NCI-H1436 (cell line): ENCODE measurements at regions not wholly inside any gene's neighbourhood (a gene's known extent, or its start where the extent isn't known, plus 50 kb on each side); places are given as distances from the start of the nearest gene placed in this dataset.
"Not testable (repeated sequence)": the region's sequence is repeated elsewhere in the genome, so short reads cannot be mapped to it uniquely, and the experiment has no call there.

Experiments used
- DNase-seq: peaks from one replicate; lab custom pipeline; 2025; lab: John Stamatoyannopoulos, UW

DNA sequence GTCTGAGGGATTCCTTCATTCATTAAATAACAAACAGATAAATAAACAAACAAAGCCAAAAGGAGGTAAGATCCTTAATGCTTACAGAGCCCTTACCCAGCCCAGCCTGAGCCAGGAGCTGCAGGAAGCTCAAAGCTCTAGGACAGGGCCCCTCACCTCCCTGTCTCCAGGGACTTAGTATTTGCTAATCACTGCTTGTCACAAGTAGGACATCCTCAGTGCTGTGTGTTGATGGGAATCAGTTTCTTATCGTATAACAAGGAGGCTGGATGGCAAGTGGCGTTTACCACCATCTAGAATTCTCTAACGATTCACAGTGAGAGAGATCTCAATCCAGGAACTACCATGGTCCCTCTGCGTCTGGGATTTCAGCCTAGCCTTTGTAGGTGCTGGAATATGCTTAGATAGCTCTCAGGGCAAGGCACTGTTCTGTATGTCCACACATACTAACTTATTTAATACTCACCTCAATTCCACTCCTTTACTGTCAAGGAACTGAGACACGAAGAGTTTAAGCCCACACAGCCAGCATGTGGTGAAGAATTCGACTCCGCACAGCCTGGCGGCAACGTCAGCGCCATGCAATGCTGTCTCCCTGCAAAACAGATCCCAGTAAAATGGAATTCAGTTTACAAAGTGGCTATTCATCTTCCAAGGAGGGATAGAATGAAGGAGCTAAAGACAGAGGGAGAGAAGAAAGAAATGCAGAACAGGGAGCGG, 164.8 kb downstream of the MYCN start:
- no peak for DNase-seq

DNA sequence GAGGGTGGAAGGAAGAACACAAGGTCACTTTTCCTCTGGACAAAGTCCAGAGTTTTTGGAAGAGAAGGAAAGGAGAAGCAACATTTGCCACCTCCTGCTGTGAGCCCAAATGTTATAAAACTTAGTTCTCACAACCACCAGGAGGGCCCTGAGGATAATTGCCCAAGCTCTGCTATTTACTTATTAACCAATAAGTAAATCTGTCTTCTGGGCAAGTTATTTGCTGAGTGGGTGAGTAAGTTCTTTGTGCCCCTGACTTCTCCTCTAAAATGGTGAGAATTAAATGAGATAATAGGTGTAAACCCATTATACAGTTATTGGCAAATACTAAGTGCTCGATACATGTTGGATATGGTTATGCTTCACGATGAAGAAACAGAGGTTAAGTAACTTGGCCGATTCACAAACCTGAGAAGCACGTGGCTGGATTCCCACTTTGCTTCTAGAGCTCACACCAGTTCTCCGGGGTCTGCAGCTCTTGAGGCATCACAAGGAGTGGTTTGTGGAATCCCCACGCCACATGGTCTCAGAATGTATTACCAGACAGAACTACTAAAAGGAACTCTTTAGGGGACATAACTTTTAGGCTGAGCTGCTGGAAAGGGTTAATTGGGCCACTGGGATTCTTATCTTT, 164.1 kb downstream of the MYCN start:
- DNase-seq = no peak

DNA sequence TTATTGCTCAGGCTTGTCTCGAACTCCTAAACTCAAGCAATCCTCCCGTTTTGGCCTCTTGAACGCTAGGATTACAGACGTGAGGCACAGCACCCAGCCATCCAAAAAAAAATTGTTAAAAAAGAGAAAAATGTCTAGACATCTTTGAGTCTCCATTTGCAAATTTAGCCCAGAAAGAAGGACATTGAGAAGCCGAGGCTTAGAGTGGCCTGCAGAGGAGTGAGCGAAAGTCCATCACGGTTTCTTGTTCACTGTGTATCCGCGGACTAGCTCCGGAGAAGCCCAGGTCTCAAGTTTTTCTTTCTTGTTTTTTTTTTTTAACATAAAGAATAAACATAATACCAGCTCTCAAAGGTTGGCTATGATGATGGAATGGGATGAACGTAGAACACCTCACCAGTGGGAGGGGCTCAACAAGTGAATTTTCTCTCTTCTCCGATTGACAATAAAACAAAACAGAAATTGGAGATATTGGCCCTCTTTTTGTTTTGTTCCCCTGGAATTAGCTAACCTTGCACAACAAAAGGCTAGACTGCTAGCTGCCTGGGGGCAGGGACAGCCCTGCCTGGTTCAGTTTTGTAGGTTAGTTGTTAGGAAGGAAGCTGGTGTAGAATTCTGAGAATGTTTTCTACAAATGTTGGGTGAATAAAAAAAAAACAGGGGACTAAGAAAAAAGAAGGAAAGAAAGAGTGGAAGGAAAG, 163.4 kb downstream of the MYCN start:
- DNase-seq = no peak

DNA sequence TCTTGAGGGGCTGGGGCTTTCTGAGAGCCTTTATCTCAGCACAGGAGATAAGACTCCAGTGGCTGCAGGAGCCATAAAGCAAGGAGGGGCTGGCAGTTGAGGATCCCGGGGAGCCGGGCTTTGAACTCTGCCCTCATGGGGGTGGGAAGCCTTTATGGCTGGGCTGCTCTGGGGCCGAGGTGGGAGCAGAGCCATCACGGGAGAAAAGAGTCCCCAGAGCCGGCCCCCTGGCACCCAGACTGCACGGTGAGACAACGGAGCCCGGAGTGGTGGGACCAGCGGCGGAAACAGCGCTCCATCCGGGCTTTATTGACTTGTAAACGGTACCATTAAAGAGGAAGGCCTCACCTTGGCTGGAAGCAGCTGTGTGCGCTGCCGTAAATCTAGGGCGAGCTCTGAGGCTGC, 162.6 kb downstream of the MYCN start:
- no peak for DNase-seq

DNA sequence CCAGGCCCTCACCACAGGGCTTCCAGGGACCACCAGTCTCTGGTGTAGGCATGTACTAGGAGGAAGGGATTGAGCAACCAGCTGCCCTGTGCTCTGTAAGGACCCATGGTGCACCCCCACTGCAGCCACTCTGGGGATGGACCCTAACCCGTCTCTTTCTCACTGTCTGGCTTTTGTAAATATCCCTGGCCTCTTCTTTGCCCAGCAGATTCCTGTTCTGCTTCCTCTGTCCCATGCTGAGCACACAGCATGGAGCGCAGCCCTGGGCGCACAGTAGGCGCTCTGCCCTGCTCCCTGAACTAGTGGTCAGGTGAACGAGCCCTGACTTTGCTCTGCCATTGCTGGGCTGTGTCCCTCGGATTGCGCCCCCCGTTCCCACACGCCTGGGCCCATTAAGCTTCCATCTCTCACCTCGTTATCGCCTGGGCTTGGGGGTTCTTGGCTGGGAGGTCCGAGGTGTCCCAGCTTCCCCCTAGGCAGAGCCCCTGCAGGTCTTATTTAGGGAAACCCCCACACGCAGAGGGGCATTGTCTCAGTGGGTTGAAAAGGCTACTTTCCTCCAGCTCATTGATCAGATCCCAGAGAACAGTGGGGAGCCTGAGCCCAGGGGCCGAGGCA, 162.1 kb downstream of the MYCN start:
- no peak for DNase-seq

DNA sequence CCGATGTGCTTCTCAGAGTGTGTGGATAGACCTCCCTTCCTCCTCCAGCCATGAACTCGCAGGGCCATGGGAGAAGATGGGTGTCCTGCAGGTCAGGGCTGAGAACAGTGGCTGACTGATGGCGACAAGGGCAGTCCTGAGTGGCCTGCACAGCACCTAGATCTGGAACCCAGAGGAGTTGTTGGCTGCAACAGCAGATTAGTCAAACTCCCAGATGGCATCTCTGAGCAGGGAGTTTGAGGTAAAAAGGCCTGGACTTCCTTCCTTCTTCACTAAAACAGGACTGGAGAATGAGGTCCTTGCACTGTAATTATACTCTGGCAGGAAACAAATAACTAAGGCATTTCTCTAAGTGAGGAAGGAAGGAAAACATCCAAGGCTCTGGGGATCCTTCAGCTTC, 160.8 kb downstream of the MYCN start:
- no peak for DNase-seq

DNA sequence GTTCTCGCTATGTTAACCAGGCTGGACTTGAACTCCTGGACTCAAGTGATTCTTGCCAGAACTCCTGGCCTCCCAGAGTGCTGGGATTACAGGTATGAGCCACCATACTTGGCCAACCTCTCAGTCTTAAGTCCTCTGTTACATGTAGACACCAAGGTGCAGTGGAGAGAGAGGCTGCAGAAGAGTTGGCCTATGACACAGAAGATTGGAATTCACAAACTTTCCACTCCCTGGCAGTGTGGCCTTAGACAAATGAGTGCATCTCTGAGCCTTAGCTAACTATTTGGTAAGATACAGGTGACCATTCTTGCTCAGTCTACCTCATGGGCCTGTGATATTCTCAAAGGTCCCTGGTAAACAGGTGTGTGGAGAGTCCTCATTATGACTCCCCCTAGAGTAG, 159.7 kb downstream of the MYCN start:
- DNase-seq = no peak

DNA sequence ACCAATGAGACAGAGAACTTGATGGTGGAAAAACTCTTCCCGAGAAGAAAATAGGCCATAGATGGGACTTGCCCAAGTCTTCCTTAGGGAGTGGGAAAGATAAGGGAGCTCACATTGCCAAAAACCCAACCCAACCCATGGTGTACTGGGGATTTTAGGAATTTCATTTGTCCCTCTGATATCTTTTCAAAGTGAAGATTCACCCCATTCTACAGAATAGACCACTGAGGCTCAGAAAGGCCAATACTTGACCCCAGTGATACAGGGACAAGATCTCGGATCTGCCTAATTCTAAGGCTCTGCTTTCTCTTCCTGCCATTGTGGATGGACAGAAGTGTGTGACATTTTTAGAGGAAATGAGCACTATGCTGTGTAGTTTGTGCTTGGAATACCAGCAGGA, 159.0 kb downstream of the MYCN start:
- no peak for DNase-seq

DNA sequence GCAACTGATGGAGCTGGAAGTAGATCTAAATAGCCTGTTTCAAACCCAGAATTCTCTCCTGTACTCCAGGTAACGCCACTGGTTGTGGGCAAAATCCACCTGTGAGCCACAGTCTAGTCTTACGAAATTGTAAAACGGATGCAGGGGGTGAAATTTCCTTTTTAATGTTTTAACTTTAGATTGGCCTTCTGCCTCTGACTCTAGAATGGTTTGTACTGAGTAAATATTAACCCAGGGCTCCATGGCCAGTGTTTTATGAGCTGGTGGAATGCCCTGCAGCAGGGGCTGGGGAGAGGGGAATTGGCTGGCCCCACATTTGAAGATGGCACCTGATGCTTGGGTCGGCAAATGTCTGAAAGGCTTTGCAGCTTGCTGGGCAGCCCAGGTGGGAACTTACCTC, 156.6 kb downstream of the MYCN start:
- DNase-seq = no peak

DNA sequence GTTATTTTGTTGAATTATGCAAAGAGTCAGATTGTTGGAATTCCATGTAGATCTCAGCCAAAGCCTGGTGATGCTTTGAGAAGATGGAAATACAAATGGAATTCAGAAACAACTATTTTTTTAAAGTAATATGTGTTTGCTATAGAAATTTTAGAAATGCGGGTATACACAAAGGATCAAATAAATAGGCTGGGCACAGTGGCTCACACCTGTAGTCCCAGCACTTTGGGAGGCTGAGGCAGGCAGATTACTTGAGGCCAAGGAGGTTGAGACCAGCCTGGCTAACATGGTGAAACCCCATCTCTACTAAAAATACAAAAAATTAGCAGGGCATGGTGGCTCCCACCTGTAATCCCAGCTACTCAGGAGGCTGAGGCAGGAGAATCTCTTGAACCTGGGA, 155.1 kb downstream of the MYCN start:
- not testable (repeated sequence) for DNase-seq

DNA sequence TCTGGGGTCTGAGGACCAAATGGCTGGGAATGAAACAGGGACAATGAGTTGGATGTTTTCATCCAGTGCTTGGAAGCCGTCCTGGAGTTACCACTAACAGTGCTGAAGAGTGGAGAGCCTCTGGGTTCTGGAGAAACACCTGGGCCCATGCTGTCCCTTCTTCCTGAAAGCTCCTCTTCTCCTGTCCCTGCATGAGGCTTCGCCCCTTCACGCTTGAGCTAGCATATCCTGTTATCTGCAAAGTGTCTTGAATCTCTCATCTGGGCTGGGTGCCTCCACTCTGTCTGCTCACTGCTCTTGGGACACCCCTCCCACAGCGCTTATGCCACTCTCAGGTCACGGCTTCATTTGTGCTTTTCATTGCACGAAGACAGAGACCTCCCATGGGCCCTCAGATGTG, 154.5 kb downstream of the MYCN start:
- no peak for DNase-seq

DNA sequence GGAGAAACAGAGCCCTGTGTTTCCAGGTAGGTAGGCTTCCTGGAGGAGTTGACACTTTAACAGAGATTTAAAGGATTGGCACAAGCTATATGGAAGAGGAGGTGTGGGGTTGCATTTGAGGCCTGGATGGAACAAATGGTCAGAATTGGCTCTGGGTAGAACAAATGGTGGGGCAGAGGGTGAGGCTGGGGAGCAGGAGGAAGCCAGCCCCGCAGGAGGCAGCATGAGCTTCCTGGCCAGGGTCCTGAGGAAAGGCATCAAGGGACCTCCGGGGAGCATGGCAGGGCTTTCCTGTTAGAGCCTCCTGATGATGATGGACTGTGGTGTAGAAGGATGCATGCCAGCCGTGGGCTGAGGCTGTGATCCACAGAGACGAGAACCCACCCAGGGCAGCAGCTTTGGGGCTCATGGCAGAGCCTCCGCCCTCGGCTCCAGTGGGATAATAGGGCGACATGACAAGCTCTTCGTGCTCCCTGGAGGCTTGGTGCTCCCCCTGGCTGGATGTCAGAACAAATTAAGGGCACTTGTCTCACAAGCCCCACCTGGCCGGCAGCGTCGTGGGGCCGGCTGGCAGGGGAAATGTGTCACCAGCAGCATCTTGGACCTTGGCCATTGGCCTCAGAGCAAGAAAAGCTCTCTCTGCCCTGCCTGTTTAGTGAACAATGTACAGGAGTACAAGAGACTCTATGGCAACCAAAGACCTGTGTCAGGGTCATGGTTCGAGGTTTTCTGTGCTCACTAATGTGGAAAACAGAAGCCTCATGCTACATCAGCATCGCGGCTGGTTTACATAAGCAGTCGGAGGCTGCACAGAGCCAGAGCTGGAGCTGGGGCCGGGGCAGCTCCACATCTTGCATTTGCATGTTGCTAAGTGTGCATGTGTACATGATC, 153.5 kb downstream of the MYCN start:
- DNase-seq = no peak

DNA sequence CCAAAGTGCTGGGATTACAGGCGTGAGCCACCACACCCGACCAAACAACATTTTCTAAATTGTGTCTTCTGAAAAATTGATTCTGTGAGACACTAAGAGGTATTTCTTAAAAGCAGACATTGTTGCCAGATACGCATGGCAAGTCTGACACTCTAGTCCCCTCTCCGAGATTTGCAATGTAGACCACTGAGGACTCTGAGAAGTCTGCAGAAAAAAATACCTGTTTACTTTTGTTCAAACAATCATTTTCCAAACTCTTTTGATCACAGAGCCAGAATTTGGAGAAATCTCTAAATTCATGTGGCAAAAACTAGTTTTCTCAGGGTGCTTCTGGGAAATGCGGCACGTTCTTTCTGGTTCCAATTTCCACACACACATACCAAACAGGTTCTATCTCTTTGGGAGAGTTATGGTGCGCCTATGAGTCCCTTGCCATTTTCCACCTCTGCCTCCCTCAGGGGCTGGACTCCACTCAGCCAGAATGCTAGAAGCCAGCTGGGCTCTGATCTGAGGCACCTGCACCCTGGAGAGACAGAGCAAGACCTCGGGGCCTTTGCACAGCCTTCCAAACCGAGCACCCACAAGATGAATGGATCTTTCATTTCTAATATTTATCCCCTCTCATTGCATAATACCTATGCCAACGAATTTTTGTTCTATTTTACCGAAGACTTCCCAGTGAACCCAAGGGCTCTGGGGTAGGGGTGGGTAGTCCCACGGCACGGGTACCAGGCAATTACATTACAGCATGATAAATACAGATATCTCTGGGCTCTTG, 152.7 kb downstream of the MYCN start:
- no peak for DNase-seq

DNA sequence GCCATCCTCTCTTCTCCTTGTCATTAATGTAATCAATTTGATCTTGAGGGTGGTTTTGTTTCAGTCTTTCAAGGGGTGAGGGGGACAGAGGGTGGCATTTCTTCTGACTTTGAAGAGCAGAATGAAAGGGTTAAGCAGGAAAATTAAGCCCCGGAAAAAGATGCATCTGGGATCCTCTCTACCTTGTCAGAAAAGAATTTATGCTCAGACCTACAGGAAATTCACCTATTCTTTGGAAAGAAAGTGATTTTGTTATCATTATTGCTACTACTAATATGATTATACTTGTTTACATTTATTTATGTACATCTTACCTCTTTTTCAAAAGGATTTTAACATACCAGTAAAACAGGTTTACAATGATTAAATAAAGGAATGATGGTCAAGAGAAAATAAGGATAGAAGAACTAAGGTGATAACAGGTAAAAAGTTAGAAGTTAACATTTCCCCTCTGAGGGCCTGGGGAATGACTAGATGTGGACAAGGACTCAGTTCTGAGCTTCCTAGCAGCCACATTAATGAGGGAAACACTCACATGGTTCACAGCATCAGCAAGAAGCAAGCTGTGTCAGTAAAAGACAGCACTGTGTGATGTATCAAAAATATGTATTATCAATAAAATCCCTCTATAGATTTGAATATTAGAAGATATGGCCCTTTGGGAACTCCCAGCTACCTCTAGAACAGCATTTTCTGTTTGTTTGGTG, 151.4 kb downstream of the MYCN start:
- no peak for DNase-seq

DNA sequence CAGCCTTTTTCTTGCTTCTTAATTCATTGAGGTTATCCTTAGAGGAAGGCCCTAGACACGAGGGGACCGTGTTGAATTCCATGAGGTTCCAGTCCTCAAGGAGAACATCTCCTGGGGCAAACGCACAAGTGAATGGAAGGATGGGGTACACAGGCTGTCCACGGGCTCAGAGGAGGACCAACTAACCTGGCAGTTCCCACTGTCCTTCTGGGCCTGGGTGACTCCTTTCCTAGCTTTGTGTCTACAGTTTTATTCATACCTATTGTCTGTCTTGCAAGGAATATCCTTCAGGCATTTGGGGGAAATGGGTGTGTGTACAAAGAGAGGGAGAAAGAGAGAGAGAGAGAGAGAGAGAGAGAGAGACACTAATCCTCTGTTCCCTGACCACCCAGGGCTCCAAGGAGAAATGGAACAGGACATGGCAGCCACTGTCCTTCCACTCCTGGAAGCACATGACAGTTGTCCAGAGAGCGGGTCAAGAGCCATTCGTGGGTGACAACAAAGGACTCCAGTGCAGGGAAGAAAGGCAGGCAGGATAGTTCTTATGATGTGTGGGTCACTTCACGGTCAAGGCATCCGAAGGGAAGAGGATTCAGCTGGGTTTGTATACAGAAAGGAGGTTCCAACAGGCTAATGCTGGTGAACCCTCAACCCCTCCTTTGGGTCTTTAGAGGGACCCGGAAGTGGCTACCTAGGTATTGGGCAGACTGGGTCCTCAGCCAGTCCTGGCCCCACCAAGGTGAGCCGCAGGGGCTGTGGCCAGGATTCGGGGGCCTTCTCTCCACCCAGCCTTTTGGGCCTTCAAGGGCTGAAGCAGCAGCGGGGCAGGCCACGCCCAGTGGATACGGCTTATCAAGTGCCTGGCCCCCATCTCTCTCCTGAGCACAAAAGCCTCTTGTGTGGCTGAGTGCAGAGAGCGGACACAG, 150.6 kb downstream of the MYCN start:
- no peak for DNase-seq

DNA sequence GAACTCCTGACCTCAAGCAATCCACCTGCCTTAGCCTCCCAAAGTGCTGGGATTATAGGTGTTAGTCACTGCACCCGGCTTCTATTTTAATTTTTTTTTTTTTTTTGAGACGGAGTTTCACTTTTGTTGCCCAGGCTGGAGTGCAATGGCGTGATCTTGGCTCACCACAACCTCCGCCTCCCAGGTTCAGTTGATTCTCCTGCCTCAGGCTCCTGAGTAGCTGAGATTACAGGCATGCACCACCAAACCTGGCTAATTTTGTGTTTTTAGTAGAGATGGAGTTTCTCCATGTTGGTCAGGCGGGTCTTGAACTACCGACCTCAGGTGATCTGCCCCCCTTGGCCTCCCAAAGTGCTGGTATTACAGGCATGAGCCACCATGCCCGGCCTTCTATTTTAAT, 149.1 kb downstream of the MYCN start:
- DNase-seq = not testable (repeated sequence)

DNA sequence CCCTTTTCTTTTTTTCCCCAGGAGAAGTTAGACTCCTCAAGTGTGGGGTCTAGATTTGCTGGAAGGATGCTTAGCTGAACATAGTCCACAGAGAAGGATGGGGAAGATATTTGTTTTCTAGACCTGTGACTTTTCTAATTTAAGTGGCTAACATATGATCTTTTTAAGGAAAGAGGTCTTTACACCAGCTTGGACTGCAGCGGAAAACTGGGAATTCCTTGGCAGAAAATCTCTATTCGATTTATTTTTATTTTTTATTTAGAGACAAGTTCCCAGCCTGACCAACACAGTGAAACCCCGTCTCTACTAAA, 148.4 kb downstream of the MYCN start:
- DNase-seq = no peak

DNA sequence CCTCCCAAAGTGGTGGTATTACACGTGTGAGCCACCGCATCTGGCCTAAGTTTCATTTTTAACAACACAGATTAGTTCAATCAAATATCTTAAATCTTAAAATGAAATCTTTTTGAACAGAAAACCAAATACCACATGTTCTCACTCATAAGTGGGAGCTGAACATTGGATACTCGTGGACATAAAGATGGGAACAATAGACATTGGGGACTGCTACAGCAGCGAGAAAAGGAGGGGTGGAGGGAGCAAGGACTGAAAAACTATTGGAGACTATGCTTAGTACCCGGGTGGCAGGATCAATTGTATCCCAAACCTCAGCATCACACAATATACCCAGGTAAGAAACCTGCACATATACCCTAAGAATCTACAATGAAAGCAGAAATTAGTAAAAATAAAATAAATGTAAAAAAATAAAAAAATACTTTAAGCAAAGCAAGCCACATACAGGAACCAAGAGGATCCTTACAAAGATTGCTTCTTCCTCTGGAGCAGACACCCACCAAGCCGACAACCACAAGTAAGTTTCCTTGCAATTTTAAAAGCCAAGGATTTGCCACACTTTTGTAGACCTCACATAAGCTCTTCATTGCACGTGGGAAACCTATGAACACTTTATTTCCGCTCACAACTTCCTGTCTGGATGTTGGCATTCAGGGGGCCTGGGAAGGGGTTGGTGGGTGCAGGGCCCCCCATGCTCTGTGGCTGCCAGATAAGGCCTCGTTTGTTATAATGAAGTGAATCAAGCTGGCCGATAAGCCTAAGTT, 147.9 kb downstream of the MYCN start:
- DNase-seq = no peak

DNA sequence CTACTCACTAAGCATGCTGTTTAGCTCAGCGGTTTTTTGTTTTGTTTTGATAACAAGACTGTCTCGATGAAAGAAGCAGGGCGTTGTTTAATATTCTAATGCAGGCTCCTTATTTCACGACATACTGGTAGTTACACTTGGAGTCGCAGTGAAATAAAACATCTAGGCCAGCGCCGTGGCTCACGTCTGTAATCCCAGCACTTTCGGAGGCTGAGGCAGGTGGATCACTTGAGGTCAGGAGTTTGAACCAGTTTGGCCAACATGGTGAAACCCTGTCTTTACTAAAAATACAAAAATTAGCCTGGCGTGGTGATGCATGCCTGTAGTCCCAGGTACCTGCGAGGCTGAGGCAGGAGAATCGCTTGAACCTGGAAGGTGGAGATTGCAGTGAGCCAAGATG, 145.8 kb downstream of the MYCN start:
- not testable (repeated sequence) for DNase-seq
